Gastroesophageal sphincter (tissue), 3 donors: ENCODE measurements at regions not wholly inside any gene's neighbourhood (a gene's known extent, or its start where the extent isn't known, plus 50 kb on each side); places are given as distances from the start of the nearest gene placed in this dataset.

ENCODE experiments used
- EP300 ChIP-seq: sonication (generic); formaldehyde crosslinking; IDR thresholded peaks from one replicate; pipeline ENCODE4 v1.6.1; 2017; ENCODE audit warnings: antibody characterized with exemption, mild to moderate bottlenecking
- TF ChIP-seq, protein P1 (sequence below), 4 experiments: fragments of 200-600 bp in 2 of 4; fragments of 450-650 bp in 2 of 4; sonication (generic) in 1 of 4; IDR thresholded peaks; one replicate each; pipeline ENCODE4 v1.5.1; 2017 to 2019; ENCODE audit warnings: antibody characterized with exemption in 4 of 4, mild to moderate bottlenecking in 2 of 4, moderate library complexity in 2 of 4

DNA sequence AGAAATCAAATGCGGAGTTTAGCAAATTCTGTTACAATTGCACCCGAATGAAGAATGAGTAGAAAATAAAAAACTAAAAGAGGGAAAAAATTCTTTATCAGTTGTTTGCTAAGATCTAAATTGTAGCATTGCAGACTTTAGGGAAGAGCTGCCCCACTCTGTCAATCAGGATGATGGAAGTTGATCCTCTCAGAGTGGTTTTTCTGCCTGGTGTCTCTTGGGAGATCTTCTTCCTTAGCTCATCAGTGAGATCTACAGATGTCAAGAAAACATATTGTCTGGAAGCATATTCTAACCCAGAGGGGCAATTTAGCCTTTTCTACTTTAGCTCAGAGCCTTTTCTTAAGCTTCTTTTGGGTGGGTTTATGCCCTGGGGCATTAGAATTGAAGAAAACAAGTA lies 223.2 kb upstream of the PCDH17 start:
- no peak for TF ChIP-seq EP300
- TF ChIP-seq, protein P1, sequence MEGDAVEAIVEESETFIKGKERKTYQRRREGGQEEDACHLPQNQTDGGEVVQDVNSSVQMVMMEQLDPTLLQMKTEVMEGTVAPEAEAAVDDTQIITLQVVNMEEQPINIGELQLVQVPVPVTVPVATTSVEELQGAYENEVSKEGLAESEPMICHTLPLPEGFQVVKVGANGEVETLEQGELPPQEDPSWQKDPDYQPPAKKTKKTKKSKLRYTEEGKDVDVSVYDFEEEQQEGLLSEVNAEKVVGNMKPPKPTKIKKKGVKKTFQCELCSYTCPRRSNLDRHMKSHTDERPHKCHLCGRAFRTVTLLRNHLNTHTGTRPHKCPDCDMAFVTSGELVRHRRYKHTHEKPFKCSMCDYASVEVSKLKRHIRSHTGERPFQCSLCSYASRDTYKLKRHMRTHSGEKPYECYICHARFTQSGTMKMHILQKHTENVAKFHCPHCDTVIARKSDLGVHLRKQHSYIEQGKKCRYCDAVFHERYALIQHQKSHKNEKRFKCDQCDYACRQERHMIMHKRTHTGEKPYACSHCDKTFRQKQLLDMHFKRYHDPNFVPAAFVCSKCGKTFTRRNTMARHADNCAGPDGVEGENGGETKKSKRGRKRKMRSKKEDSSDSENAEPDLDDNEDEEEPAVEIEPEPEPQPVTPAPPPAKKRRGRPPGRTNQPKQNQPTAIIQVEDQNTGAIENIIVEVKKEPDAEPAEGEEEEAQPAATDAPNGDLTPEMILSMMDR (IDR thresholded peaks at IDR 0.05): no peak
